GM19468 (cell line): ENCODE measurements at regions not wholly inside any gene's neighbourhood (a gene's known extent, or its start where the extent isn't known, plus 50 kb on each side); places are given as distances from the start of the nearest gene placed in this dataset.

Experiments used
- ATAC-seq: cut with Tn5 transposase; IDR thresholded peaks from one replicate; pipeline ENCODE4 v1.9.1; 2021; ENCODE audit warnings: mild to moderate bottlenecking, moderate library complexity, moderate number of reproducible peaks; ENCODE audit not compliant: unreplicated experiment; ENCODE audit errors: extremely low read depth

GRCh38 chr1:14443164-14443787, 155.2 kb upstream of the KAZN start:
- ATAC-seq: no peak

- ATAC-seq: no peak
These were observed 147.3 kb upstream of the KAZN start for GRCh38 chr1:14451217-14451616.

GRCh38 chr1:14452551-14452950, 145.9 kb upstream of the KAZN start:
- ATAC-seq: no peak

- no peak for ATAC-seq
These were observed 138.3 kb upstream of the KAZN start for GRCh38 chr1:14460173-14460572.

GRCh38 chr1:14462851-14463250, 135.6 kb upstream of the KAZN start:
- ATAC-seq: no peak

- ATAC-seq: no peak
These were observed 132.5 kb upstream of the KAZN start for GRCh38 chr1:14466006-14466405.

GRCh38 chr1:14467112-14467511, 131.4 kb upstream of the KAZN start:
- ATAC-seq: no peak

- ATAC-seq: no peak
These were observed 129.7 kb upstream of the KAZN start for GRCh38 chr1:14468751-14469150.

GRCh38 chr1:14470802-14471201, 127.7 kb upstream of the KAZN start:
- no peak for ATAC-seq

- ATAC-seq: no peak
These were observed 123.6 kb upstream of the KAZN start for GRCh38 chr1:14474856-14475255.

GRCh38 chr1:14476170-14476955, 122.1 kb upstream of the KAZN start:
- ATAC-seq: no peak

- no peak for ATAC-seq
These were observed 120.4 kb upstream of the KAZN start for GRCh38 chr1:14478120-14478519.

GRCh38 chr1:14479865-14480264, 118.6 kb upstream of the KAZN start:
- no peak for ATAC-seq

- ATAC-seq: no peak
These were observed 115.6 kb upstream of the KAZN start for GRCh38 chr1:14482784-14483450.

GRCh38 chr1:14485285-14485684, 113.2 kb upstream of the KAZN start:
- no peak for ATAC-seq

- no peak for ATAC-seq
These were observed 111.9 kb upstream of the KAZN start for GRCh38 chr1:14486401-14487201.

- no peak for ATAC-seq
These were observed 110.8 kb upstream of the KAZN start for GRCh38 chr1:14487671-14488070.

- no peak for ATAC-seq
These were observed 103.6 kb upstream of the KAZN start for GRCh38 chr1:14494911-14495310.

- no peak for ATAC-seq
These were observed 103.1 kb upstream of the KAZN start for GRCh38 chr1:14495381-14495780.

GRCh38 chr1:14495996-14496395, 102.5 kb upstream of the KAZN start:
- ATAC-seq: no peak

- ATAC-seq: no peak
These were observed 99.6 kb upstream of the KAZN start for GRCh38 chr1:14498839-14499238.
